HG03045 (cell line): ENCODE measurements at regions not wholly inside any gene's neighbourhood (a gene's known extent, or its start where the extent isn't known, plus 50 kb on each side); places are given as distances from the start of the nearest gene placed in this dataset.
"Not testable (repeated sequence)": the region's sequence is repeated elsewhere in the genome, so short reads cannot be mapped to it uniquely, and the experiment has no call there.

Experiments used
- ATAC-seq: cut with Tn5 transposase; IDR thresholded peaks from one replicate; pipeline ENCODE4 v1.9.1; 2021; ENCODE audit warnings: mild to moderate bottlenecking, moderate library complexity; ENCODE audit not compliant: unreplicated experiment

- ATAC-seq = no peak
Observed at GRCh38 chr5:68689010-68689409, 404.8 kb upstream of the SLC30A5 start.

- ATAC-seq = not testable (repeated sequence)
Observed at GRCh38 chr5:68691874-68692273, 401.9 kb upstream of the SLC30A5 start.

- ATAC-seq = no peak
Observed at GRCh38 chr5:68698025-68698940, 395.5 kb upstream of the SLC30A5 start.

GRCh38 chr5:68699966-68700365 is 393.8 kb upstream of the SLC30A5 start:
- ATAC-seq = no peak

- no peak for ATAC-seq
Observed at GRCh38 chr5:68707575-68707974, 386.2 kb upstream of the SLC30A5 start.

- ATAC-seq = no peak
Observed at GRCh38 chr5:68708156-68708841, 385.5 kb upstream of the SLC30A5 start.

GRCh38 chr5:68708842-68709170 is 385.0 kb upstream of the SLC30A5 start:
- ATAC-seq = no peak

GRCh38 chr5:68709239-68709638 is 384.6 kb upstream of the SLC30A5 start:
- no peak for ATAC-seq

GRCh38 chr5:68710514-68710913 is 383.3 kb upstream of the SLC30A5 start:
- ATAC-seq = peak; percentile 60

GRCh38 chr5:68711293-68712200 is 382.3 kb upstream of the SLC30A5 start:
- peak; percentile 74 for ATAC-seq

- no peak for ATAC-seq
Observed at GRCh38 chr5:68714810-68715209, 379.0 kb upstream of the SLC30A5 start.

GRCh38 chr5:68720884-68721610 is 372.8 kb upstream of the SLC30A5 start:
- no peak for ATAC-seq

GRCh38 chr5:68722357-68722756 is 371.5 kb upstream of the SLC30A5 start:
- no peak for ATAC-seq

- no peak for ATAC-seq
Observed at GRCh38 chr5:68725905-68726683, 367.7 kb upstream of the SLC30A5 start.

GRCh38 chr5:68727931-68728330 is 365.9 kb upstream of the SLC30A5 start:
- ATAC-seq = no peak

- ATAC-seq = no peak
Observed at GRCh38 chr5:68729678-68730077, 364.1 kb upstream of the SLC30A5 start.

GRCh38 chr5:68730220-68730978 is 363.4 kb upstream of the SLC30A5 start:
- no peak for ATAC-seq

GRCh38 chr5:68730979-68731654 is 362.7 kb upstream of the SLC30A5 start:
- ATAC-seq = no peak
